GM18861 (cell line): ENCODE measurements at regions not wholly inside any gene's neighbourhood (a gene's known extent, or its start where the extent isn't known, plus 50 kb on each side); places are given as distances from the start of the nearest gene placed in this dataset.
"Not testable (repeated sequence)": the region's sequence is repeated elsewhere in the genome, so short reads cannot be mapped to it uniquely, and the experiment has no call there.

Source experiments
- ATAC-seq: cut with Tn5 transposase; IDR thresholded peaks from one replicate; pipeline ENCODE4 v1.9.1; 2021; ENCODE audit not compliant: unreplicated experiment

DNA sequence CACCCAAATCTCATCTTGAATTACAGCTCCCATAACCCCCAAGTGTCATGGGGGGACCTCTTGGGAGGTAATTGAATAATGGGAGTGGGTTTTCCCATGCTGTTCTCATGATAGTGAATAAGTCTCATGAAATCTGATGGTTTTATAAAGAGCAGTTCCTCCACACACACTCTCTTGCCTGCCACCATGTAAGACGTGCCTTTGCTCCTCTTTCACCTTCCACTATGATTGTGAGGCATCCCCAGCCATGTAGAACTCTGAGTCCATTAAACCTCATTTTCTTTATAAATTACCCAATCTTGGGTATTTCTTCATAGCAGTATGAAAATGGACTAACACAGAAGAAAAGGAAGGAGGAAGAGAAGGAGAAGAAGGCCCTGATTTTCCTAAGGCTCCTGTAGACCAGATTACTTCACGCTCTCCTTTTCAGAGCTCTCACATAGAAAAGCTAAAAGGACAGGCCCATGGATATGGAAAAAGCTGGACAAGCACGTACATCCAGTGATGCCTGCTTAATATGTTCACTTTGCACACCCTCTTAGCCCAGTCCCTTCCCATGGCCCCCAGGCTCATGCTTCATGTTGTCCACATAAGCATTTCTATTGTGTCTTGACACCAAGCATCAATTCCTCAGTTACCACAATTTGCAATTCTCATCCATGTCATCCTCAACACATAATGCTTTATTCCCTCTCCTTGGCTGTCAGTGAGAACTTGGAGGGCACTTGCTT lies 354.8 kb downstream of the CD83 start:
- no peak for ATAC-seq

GRCh38 chr6:14472986-14473337 lies 355.4 kb downstream of the CD83 start:
- ATAC-seq = no peak

GRCh38 chr6:14474816-14475215 lies 357.2 kb downstream of the CD83 start:
- no peak for ATAC-seq

GRCh38 chr6:14475306-14475705 lies 357.7 kb downstream of the CD83 start:
- no peak for ATAC-seq

DNA sequence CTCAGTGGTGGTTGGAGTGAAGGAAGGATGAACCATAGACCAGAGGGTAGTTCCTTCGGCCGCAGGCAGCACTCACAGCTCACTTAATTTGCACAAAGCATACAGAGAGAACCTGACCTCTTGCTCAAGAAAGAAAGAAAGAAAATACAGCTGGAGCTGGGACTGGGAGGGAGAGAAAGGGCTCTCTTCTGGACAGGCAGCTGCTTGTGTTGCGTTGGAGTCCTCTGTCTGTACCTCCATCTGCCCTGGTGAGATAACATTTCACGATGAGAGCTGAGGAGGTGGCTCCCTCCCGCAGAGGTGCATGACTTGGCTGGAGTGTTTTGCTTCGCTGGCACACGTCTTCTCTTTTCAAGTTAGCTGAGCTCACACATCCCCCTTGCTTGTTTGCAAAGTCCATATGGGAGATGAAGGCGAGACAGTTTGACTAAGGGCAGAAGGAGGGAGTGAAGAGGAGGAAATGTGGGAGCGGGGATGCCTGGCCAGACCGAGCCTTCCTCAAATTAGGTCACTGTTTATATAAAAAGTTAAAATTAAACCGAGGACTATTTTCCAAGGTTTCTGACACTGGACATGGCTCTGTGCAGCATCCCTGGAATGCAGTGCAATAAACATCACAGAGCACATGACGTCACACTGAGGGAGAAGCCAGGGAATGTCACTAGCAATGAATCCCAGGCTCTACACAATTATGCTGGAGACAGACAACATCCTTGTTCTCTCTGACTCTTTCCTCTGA lies 359.4 kb downstream of the CD83 start:
- ATAC-seq = no peak

DNA sequence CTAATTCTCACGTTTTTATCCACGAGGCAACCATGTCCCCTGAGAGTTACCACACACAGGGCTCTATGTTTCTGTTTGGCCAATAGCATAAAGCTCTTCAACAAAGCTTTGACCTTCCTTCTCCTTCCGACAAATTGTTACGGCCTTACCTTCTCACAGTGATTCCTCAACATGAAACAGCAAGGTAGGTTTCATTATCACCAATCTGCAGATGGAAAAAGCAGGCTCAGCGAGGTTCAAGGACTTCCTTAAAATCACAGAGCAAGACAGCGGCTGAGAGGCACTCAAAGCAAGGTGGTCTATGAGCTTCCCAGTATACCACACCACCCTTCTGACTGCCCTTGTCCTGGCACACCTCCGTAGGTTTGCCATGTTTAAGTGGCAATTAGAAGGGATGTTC lies 360.0 kb downstream of the CD83 start:
- ATAC-seq = no peak

DNA sequence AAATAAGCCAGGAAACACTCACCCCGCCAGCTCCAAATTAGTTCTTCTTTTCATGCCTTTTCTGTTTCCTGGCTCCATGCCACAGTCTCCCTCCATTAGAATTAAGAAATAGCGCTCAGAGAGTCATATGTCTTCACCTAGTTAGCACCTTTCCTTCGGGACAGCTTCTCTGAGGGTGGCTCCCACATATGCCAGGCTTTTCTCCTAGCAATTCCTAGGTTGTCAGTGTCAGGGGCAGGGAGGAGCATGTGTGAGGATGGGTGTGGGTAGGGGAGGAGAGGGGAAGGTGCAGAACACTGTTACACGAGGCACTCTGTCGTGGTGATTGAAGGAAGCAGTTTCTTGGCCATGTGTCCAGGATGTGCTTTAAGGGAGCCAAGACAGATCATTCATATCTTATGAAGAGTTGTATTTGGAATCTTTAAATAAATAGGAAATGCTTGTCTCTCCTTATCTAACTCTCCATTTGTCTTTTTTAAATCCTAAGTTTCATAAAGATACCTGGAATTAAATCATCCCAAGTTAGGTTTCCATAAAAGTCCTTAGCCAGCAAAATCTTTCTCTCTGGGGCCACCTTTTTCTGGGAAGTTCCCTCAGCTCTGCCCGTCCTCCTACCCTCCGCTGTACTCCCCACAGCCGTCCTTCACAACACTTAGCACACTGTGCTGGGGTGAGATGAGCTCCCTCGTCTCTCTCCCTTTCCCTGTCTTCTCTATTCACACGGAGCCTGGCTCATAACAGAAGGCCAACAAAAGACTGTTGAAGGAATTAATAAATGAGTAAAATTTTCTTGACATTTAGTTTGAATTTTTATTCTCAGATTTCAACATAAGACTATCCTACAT lies 361.0 kb downstream of the CD83 start:
- no peak for ATAC-seq

- ATAC-seq = not testable (repeated sequence)
These were observed 364.4 kb downstream of the CD83 start for GRCh38 chr6:14481946-14482345.

DNA sequence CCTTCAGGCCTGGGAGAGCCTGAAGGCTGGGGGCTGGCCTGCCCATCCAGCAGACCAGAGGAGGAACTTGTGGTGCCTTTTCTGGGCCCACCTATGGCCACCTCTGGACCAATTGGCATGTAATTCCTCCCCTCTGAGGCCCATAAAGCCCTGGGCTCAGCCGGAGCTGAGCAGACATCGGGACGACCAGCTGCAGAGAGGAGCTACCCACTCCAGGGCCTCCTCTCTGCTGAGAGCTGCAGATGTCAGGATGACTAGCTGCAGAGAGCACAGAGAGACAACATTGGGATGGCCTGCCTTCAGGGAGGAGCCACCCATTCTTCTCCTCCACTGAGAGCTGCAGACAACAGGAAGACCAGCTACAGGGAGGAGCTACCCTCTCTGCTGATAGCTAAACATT lies 370.1 kb downstream of the CD83 start:
- ATAC-seq = no peak

DNA sequence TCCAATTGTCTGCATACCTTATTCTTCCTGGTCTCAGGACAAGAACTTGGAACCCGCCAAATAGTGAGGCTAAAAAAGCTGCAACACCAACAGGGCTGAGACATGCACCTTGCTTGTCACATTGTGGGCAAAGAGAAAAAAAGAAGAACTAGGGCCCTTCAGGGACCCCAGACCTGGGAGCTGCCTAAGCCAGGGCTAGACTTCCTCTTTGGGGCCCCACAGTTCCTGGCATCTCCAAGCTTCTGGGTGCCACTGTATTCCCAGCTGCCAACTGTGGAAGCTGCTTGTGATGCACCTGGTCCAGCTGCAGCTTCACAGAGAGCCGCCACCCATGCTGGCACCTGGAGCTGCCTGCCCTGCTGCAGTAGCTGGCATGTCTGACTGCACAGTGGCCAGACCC lies 370.6 kb downstream of the CD83 start:
- ATAC-seq = no peak

DNA sequence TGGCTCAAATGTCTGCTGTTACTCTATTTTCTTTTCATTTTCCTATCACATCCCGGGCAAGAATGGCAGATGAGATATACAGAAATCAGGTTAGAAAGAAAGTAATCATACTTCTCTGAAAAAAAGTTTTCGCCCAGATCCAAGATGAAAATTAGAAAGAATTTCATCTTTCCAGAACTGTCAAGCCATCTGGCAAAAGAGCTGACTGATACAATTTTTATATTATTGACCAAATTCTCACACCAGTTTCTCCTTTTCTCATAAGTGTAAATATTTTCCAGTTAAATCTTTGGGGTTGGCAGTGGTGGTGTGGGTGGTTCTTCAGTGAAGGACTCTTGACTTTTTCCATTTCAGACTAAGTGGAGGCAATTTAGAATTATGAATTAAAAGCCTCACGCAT lies 371.9 kb downstream of the CD83 start:
- ATAC-seq = no peak

DNA sequence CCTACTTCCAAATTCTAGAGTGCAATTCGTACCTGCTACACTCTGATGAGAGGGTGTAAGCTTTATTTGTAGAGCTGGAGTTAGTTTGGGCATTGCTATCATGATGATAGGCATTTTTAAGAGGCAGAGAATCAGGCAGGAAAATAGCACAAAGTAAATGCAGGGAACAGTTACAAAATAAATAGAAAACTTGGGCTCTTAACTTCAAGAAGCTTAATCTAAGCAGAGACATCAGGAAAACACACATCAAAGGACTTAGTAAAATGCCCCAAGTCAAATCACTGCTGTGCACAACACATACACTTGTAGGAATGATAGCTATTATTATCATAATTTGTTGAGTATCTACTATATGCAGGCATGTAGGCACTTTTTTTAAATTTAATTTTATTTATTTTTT lies 381.2 kb downstream of the CD83 start:
- ATAC-seq = no peak

DNA sequence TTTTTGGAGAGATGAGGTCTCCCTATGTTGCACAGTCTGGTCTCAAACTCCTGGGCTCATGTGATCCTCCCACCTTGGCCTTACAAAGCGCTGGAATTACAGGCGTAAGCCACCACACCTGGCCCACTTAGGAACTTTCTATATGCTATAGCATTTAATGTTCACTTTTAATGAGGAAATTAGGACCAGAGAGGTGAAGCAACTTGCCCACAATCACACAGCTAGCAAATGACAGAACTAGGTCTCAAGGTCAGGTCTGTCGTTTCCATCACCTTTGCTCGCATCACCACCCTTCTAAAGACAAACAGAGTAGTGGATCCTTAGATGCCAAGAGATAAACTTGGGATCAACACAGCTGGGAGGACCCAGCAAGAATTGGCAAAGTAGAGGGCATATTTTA lies 381.7 kb downstream of the CD83 start:
- no peak for ATAC-seq

DNA sequence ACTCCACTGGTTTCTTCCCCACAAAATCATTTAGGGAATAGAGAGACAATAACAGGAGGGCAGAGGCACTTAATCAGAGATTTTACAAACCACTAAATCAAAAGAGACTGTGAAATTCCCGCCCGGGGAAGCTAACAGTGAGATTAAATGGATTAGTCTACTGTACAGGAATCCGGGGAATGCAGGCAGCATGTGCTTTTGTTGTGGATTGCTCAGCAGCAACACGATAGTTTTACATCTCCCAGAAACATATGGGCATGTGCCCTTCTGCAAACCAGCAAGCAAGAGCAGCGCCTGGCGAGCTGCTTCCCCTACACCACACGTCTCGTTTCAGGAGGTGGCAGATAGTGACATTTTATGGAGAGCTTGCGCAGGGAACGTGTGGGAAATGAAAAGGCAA lies 382.3 kb downstream of the CD83 start:
- no peak for ATAC-seq

DNA sequence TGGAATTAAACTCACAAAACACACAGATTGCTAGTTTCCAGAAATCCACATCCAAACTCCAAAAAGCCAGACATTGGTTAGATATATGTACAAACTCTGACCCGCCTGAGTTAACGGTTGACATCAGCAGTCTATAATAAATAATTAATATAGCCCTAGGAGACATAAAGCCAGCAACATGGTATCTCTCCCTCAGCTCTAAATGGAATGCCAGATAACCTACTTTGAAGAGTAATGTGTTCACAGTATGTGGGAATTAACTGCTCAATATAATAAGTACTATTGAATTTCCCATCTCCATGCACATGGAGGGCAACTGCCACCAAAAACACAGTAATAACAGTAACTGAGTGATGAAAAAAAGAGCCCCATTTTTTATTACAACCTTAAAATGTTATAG lies 383.2 kb downstream of the CD83 start:
- no peak for ATAC-seq

GRCh38 chr6:14501240-14501639 lies 383.7 kb downstream of the CD83 start:
- ATAC-seq = no peak

DNA sequence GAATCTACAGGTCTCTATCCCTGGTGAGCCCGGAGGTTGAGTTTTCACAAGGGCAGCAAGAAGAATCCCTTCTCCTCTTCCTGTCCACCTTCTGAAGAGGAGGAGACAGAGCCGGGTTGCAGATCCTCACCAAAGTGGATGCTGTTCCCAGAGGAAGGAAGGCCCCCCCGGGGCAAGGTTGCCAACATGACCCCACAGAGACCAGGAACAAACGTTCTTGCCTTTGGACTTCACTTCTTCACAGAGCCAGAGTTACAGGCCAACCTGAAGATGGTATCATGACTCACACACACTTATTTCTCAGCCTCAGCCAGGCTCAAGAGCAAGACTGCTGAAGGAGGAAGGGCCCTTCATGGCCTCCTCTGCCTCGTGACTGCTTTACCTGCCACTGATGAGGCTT lies 384.3 kb downstream of the CD83 start:
- ATAC-seq = no peak

DNA sequence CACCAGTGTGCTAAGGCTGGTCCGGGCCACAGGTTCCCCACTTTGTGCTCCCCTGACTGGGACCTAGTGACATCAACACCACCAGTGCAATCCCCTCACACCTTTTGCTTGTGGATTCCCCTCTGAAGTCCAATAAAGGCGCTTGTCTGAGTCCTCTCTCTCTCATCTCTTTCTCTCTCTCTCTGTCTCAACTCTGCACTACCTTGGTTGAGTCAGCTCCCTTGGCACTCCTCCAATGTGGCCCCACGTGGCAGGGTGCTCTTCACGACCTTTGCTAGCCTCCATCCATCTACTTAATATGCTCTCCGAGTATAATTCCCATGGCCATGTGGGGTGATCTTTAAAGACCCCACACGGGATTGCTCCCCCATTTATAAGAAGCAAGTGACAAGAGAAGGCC lies 385.0 kb downstream of the CD83 start:
- no peak for ATAC-seq

DNA sequence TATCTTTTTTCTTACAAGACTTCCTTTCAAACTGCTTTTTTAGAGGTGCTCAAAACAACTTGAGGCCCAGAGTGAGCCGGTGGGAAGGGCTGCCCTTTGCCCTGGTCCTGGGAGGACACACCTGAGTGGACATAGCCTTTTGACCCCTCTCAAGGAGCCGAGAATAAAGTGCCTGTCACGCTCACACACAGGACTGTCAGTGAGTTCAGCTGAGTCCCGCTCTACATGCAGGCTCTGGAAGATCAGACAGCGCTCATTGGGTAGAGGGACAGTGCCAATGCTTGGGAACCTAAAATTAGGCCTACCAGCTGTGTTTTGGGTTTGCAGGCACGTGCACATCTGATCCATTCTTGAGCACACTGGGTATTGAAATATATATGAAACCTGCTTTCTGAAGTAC lies 387.8 kb downstream of the CD83 start:
- ATAC-seq = no peak

- ATAC-seq = no peak
These were observed 389.2 kb downstream of the CD83 start for GRCh38 chr6:14506656-14507246.

DNA sequence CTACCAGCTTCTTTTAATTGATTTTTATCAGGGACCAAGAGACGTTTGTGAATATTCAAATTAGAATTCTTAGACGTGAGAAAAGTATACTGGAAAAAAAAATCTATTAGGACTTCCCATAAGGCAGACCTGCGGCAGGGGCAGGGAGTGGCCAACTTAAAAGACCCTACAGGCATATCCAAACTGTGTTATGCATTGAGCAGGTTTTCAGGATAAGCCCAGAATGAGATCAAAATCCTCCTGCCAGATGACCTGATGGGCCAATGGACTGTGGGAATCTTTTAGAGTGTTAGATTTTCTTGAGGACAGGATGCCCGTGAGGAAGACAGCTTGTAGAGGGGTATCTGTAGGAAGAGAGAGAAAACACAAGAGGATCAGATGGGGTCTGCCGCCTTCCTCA lies 391.5 kb downstream of the CD83 start:
- no peak for ATAC-seq

GRCh38 chr6:14510038-14510437 lies 392.5 kb downstream of the CD83 start:
- ATAC-seq = no peak
